ENCODE measurements at regions not wholly inside any gene's neighbourhood (a gene's known extent, or its start where the extent isn't known, plus 50 kb on each side); places are given as distances from the start of the nearest gene placed in this dataset.

GRCh38 chr4:138311771-138312535, 69.8 kb upstream of the SLC7A11 start:
- no peak for DNase-seq (ENCODE audit: low read depth)

DNA sequence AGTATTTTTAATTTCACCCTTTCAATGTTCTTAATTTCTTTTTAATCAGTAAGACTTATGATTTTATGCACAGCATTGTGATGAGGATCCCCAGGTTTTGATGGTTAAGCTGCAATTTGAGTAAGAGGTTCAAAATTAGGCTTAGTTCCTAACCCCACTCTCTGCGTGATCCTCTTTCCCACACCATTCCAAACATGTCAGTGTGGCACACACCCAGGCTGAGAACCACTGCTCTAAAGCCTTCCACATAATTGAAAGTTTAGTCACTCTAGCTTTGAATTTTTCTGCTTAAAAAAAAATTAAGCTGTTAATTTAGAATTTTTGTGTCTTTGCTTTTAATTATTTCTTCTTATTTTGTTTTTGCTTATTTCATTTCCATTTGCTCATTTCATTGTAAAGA, 68.8 kb upstream of the SLC7A11 start:
- no peak for DNase-seq (ENCODE audit: low read depth)

- DNase-seq (ENCODE audit: low read depth), result no peak
These were observed 68.3 kb upstream of the SLC7A11 start for GRCh38 chr4:138310498-138310897.

GRCh38 chr4:138308356-138308755, 66.2 kb upstream of the SLC7A11 start:
- no peak for DNase-seq (ENCODE audit: low read depth)

- peak; percentile 34 for DNase-seq (ENCODE audit: low read depth)
These were observed 65.2 kb upstream of the SLC7A11 start for GRCh38 chr4:138307319-138307718.

DNA sequence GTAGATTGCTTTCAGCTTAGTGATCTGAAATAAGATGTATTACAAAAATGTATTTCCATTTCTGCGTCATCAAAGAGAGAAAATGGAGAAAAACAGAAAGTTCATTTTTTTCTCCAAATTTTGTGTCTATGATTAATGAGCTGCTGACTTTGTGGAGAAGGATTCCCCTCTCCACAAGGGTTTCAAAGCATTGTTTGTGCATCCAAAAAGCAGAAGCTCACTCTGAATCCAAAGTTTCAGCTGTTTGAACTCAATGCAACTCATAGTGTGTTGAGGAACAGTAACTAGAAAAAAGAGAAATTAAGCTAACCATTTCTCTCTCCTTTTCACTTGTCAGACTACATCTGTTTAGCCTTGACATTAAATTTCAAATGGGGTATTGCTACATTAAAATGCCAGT, 62.9 kb upstream of the SLC7A11 start:
- no peak for DNase-seq (ENCODE audit: low read depth)

DNA sequence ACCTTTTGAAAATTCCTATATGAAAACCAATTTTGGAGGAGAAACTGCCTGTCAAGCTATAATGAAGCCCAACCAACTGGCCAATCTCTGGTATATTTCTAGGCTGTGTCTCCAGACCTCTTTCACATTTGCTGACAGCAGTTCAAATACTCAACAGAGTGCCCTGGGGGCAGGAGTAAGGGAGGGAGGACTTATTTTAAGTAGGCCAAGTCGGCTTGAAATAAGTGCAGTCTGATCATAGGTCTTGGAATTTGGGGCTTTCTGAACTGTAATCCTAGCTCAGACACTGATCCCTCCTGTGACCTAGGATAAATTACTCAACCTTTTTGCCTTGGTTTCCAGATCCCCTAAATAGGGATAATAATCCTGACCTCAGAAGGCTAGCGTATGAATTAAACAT, 59.4 kb upstream of the SLC7A11 start:
- no peak for DNase-seq (ENCODE audit: low read depth)

DNA sequence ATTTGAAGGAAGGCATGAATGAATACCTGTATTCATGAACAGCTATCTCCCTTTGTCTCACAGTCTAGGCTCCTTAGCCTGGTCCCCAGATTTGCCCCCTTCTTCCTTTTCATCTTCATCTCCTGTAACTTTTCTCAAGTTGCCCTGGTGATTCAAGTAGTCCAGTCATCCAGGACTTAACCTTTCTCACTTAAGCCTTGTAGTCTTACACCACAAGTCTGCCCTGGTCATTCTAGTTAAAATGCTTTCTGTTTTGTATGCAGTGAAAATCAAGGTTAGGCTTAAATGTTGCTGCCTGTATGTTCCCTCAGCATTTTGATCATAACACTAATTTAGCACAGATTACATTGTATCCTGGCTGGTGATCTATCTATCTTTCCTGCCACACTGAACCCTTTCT, 58.5 kb upstream of the SLC7A11 start:
- no peak for DNase-seq (ENCODE audit: low read depth)

DNA sequence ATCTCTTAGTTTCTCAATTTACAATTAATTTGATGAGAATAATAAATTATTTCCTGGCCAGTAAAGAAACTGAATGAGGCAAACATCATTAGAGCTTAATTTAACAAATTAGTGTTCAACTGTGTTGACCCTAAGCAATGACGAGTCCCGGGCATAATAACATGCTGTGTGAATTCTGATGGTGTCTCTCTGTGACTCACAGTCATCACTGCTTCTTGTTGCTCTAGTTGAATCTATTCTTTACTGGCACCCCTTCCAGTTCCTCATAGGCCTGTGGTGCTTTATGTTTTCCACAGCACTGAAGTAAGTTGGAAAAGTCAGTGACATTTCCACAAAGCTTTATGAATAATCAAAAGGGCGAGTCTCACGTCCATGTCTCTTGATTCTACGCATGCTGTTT, 57.7 kb upstream of the SLC7A11 start:
- DNase-seq (ENCODE audit: low read depth), result no peak

DNA sequence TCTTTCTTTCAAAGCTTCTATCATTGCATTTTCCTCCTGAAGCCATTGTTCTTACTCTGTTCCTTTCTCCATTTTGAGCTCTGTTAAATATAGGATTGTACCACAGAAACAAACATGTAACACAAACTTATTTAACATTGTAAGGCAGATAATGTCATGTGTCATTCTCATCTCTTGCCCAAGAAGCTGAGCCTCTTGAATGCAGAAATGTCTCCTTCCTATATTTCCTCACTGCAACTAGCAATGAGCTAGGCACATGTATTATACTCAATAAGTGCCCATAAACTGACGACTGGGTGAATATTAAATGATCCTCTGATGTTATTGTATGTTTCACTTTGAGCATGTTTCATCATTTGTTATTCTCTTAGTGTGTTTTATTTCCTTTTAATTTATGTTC, 56.7 kb upstream of the SLC7A11 start:
- DNase-seq (ENCODE audit: low read depth), result no peak

DNA sequence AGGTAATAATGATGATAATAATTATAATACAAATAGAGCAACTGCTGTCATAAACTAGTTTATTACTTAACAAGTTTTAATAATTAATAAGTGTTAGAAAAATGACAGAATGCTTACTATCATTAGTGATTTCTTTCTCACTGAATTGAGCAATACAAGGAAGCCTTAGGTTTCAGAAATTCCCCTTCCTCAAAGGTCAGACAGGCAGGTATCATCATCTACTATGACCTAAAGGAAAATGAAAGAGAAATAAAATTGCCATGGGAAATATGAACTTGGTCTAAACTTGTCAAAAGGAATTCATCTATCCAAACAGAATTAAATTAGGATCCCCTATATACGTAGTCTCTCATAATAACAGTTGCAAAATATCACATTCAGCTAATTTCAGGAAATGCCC, 56.3 kb upstream of the SLC7A11 start:
- DNase-seq (ENCODE audit: low read depth), result no peak

GRCh38 chr4:138297743-138298405, 55.7 kb upstream of the SLC7A11 start:
- no peak for DNase-seq (ENCODE audit: low read depth)

DNA sequence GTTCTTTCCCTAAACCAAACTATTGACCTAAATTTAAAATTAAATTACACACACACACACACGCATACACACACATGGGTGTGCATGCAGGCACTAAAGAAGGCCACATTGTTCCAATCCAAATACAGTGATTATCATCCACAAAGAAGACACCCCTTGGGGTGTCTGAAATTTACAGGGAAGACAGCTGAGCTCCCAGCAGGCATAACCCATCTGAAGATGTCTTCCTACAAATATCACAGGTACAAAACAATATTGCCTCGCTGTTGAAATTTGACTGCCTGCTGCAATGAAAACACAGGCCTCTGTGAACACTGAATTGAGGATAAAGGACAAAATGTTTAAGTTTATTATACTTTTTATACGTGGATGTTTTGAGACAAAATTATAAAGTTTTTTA, 50.2 kb upstream of the SLC7A11 start:
- DNase-seq (ENCODE audit: low read depth), result no peak
